GM12864 (cell line): ENCODE measurements at regions not wholly inside any gene's neighbourhood (a gene's known extent, or its start where the extent isn't known, plus 50 kb on each side); places are given as distances from the start of the nearest gene placed in this dataset.

Source experiments
- DNase-seq: peaks from one replicate; pipeline ENCODE4 v3.0.0-alpha.2; 2011; ENCODE audit warnings: low read depth
- H3K4me3 ChIP-seq: 2 replicates; pipeline ENCODE4 v1.5.1; 2011; ENCODE audit warnings: mild to moderate bottlenecking, low read depth, low read length, control low read depth
- TF ChIP-seq, protein P1 (sequence below): IDR thresholded peaks from 2 replicates; pipeline ENCODE4 v1.5.1; 2011; ENCODE audit warnings: low read depth, mild to moderate bottlenecking, moderate library complexity, low read length, control low read depth, inconsistent platforms; ENCODE audit errors: missing control alignments

DNA sequence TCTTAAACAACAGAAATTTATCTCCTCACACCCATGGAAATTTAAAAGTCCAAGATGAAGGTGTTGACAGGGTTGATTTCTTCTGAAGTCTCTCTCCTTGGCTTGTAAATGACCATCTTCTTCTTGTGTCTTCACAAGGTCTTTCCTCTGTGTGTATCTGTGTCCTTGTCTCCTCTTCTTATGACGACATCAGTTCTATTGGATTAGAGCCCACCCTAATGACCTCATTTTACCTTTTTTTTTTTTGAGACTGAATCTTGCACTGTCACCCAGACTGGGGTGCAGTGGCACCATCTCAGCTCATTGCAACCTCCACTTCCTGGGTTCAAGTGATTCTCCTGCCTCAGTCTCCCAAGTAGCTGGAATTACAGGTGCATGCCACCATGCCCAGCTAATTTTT, 429.0 kb upstream of the CDH5 start:
- no peak for DNase-seq
- no peak overlapping the region for H3K4me3 ChIP-seq
- TF ChIP-seq, protein P1, sequence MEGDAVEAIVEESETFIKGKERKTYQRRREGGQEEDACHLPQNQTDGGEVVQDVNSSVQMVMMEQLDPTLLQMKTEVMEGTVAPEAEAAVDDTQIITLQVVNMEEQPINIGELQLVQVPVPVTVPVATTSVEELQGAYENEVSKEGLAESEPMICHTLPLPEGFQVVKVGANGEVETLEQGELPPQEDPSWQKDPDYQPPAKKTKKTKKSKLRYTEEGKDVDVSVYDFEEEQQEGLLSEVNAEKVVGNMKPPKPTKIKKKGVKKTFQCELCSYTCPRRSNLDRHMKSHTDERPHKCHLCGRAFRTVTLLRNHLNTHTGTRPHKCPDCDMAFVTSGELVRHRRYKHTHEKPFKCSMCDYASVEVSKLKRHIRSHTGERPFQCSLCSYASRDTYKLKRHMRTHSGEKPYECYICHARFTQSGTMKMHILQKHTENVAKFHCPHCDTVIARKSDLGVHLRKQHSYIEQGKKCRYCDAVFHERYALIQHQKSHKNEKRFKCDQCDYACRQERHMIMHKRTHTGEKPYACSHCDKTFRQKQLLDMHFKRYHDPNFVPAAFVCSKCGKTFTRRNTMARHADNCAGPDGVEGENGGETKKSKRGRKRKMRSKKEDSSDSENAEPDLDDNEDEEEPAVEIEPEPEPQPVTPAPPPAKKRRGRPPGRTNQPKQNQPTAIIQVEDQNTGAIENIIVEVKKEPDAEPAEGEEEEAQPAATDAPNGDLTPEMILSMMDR, result no peak

GRCh38 chr16:65936096-65936495, 430.4 kb upstream of the CDH5 start:
- TF ChIP-seq, protein P1, result no peak
- no peak overlapping the region for H3K4me3 ChIP-seq
- no peak for DNase-seq

GRCh38 chr16:65934443-65934842, 432.0 kb upstream of the CDH5 start:
- TF ChIP-seq, protein P1, result no peak
- DNase-seq, result no peak
- H3K4me3 ChIP-seq, result no peak overlapping the region

DNA sequence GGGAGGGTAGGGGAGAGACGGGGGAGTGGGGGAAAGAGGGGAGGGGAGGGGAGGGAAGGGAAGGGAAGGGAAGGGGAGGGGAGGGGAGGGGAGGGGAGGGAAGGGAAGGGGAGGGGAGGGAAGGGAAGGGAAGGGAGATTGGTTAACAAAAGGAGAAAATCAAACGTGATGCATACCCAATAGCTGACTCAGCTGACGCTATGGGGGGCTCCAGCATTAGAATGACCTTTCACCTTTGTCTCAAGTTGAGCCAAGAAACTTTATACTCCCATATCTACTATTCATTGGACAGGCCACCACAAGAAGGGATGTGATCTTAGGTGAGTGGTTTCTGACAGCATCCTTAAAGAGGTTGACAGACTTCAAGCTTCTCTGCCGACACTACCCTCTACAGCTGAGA, 432.8 kb upstream of the CDH5 start:
- H3K4me3 ChIP-seq, result no peak overlapping the region
- TF ChIP-seq, protein P1, result no peak
- no peak for DNase-seq

- DNase-seq, result no peak
- TF ChIP-seq, protein P1, result no peak
- H3K4me3 ChIP-seq, result no peak overlapping the region
Measured at GRCh38 chr16:65932350-65933072, 434.0 kb upstream of the CDH5 start.

DNA sequence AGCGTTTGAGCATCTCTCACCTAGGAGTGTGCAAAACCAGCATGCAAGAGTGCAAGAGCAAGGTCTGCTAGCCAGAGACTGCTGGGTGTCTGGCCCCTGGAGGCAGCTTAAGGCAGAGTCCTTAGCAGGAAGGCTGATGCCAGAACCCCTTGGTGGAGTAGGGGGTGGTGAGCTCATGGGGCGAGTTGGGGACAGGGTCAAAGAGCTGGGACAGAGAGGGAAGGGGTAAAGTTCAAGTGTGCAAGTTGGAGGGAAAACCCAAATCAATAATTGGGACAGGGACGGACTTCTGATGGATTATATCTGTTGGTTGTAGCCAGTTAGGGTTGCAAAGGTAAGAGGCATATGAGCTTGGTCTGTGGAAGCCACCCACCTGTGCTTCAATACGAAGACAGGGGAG, 443.6 kb upstream of the CDH5 start:
- TF ChIP-seq, protein P1, result no peak
- no peak overlapping the region for H3K4me3 ChIP-seq
- DNase-seq, result no peak

- no peak for DNase-seq
- H3K4me3 ChIP-seq, result no peak overlapping the region
- TF ChIP-seq, protein P1, result no peak
Measured at GRCh38 chr16:65919986-65920376, 446.5 kb upstream of the CDH5 start.
